C4-2B (cell line): ENCODE measurements at regions not wholly inside any gene's neighbourhood (a gene's known extent, or its start where the extent isn't known, plus 50 kb on each side); places are given as distances from the start of the nearest gene placed in this dataset.

Experiments used
- H3K27ac ChIP-seq: fragments of 450-650 bp; 2 replicates; pipeline ENCODE4 v1.5.1; 2017
- CTCF ChIP-seq: fragments of 450-650 bp; conservative IDR thresholded peaks from 2 replicates; pipeline ENCODE4 v1.5.1; 2017; ENCODE audit warnings: mild to moderate bottlenecking
- ZFX ChIP-seq: fragments of 450-650 bp; IDR thresholded peaks from 2 replicates; pipeline ENCODE4 v1.6.1; 2017

- no peak overlapping the region for H3K27ac ChIP-seq
- no peak for TF ChIP-seq CTCF
Observed at GRCh38 chr5:27592231-27592630, 553.8 kb upstream of the CDH9 start.

- no peak for TF ChIP-seq CTCF
- H3K27ac ChIP-seq: no peak overlapping the region
Observed at GRCh38 chr5:27590503-27590902, 552.1 kb upstream of the CDH9 start.

- TF ChIP-seq CTCF: no peak
- TF ChIP-seq ZFX: no peak
- no peak overlapping the region for H3K27ac ChIP-seq
Observed at GRCh38 chr5:27578279-27578678, 539.9 kb upstream of the CDH9 start.

GRCh38 chr5:27571681-27572080 is 533.3 kb upstream of the CDH9 start:
- no peak overlapping the region for H3K27ac ChIP-seq
- no peak for TF ChIP-seq CTCF
- TF ChIP-seq ZFX: no peak

- no peak for TF ChIP-seq CTCF
- no peak for TF ChIP-seq ZFX
- no peak overlapping the region for H3K27ac ChIP-seq
Observed at GRCh38 chr5:27568811-27569210, 530.4 kb upstream of the CDH9 start.

GRCh38 chr5:27561408-27561807 is 523.0 kb upstream of the CDH9 start:
- H3K27ac ChIP-seq: no peak overlapping the region
- TF ChIP-seq CTCF: no peak
- TF ChIP-seq ZFX: no peak

- no peak for TF ChIP-seq CTCF
- TF ChIP-seq ZFX: no peak
- no peak overlapping the region for H3K27ac ChIP-seq
Observed at GRCh38 chr5:27548484-27548883, 510.1 kb upstream of the CDH9 start.

- H3K27ac ChIP-seq: no peak overlapping the region
- TF ChIP-seq ZFX (no peak), CTCF (no peak)
Observed at GRCh38 chr5:27535031-27535557, 496.7 kb upstream of the CDH9 start.
